ENCODE measurements at regions not wholly inside any gene's neighbourhood (a gene's known extent, or its start where the extent isn't known, plus 50 kb on each side); places are given as distances from the start of the nearest gene placed in this dataset.
A peak's percentile ranks its signal among the peaks of the same experiment; 100 is the strongest.

- H3K4me1 Mint-ChIP-seq: peaks cover 20% of the 10 kb centered on the region
- H3K27ac ChIP-seq (ENCODE audit: low read depth in 1 of 2, low read length in 2 of 2): no peak overlapping the region
These were observed 543.0 kb upstream of the TNP1 start for GRCh38 chr2:217402761-217403383.

GRCh38 chr2:217402144-217402543, 542.3 kb upstream of the TNP1 start:
- H3K79me2 ChIP-seq (ENCODE audit: insufficient read depth, low read length): no peaks in the 10 kb centered on the region
- no peak overlapping the region for H3K27ac ChIP-seq (ENCODE audit: low read depth in 1 of 2, low read length in 2 of 2)
- no peaks in the 10 kb centered on the region for H3K36me3 ChIP-seq (replicated peaks in 1 of 2; ENCODE audit: control insufficient read depth in 1 of 2, insufficient read depth in 2 of 2, low read length in 2 of 2)
- H3K27me3 Mint-ChIP-seq (ENCODE audit: low read depth in 3 of 3): peaks cover 5 to 12% (median 7%) of the 10 kb centered on the region in 3 donors
- H3K27me3 ChIP-seq (ENCODE audit: control insufficient read depth in 2 of 2, insufficient read depth in 2 of 2, low read length in 2 of 2): peaks cover 5 to 11% of the 10 kb centered on the region in 2 donors
- H3K9me3 ChIP-seq (replicated peaks in 1 of 2; ENCODE audit: control insufficient read depth in 1 of 2, insufficient read depth in 1 of 2, low read length in 2 of 2): no peaks in the 10 kb centered on the region
- H3K4me1 ChIP-seq (ENCODE audit: control insufficient read depth in 1 of 2, insufficient read depth in 2 of 2, low read length in 2 of 2): peaks cover 11 to 16% of the 10 kb centered on the region in 2 donors
- H3K4me2 ChIP-seq (replicated peaks; ENCODE audit: extremely low read depth, low read length, poor library complexity, severe bottlenecking): no peak overlapping the region
- H4K20me1 ChIP-seq (ENCODE audit: insufficient read depth, low read length): no peaks in the 10 kb centered on the region
- DNase-seq: no peak
- TF ChIP-seq CTCF (IDR thresholded peaks at IDR 0.05): no peak
- H3K27ac Mint-ChIP-seq: no peak overlapping the region
- intact Hi-C loops (cut with micrococcal nuclease): no loop called here
- no CpG with 5 or more reads among the region's 3 CpGs for WGBS (ENCODE audit: insufficient coverage)
- no peak overlapping the region for H3K4me3 ChIP-seq (replicated peaks in 1 of 3; ENCODE audit: low read depth in 2 of 3, low read length in 3 of 3)
- peaks cover 0 to 9% (median 0%) of the 10 kb centered on the region in 7 donors for H3K9me3 Mint-ChIP-seq
- peaks cover 0 to 4% of the 10 kb centered on the region in 2 donors for H3K36me3 Mint-ChIP-seq
- H2AFZ ChIP-seq (ENCODE audit: insufficient read depth, low read depth, low read length, poor library complexity, severe bottlenecking): no peak overlapping the region
- peaks cover 21% of the 10 kb centered on the region for H3K4me1 Mint-ChIP-seq
- H3K4me3 Mint-ChIP-seq: no peak overlapping the region
- no peak overlapping the region for H3K9ac ChIP-seq (ENCODE audit: insufficient read depth, low read length, poor library complexity, severe bottlenecking)

More at GRCh38 chr2:217402761-217403383, 543.0 kb upstream of the TNP1 start:
- Mint-ChIP-seq H3K27ac (peak overlapping the region in 1 of 7 donors; percentile 44), H3K36me3 (peaks cover 0 to 4% of the 10 kb centered on the region in 2 donors), H3K27me3 (ENCODE audit: low read depth in 3 of 3) (peaks cover 6 to 14% (median 7%) of the 10 kb centered on the region in 3 donors), H3K4me3 (no peak overlapping the region), H3K9me3 (peaks cover 0 to 10% (median 2%) of the 10 kb centered on the region in 7 donors)
- intact Hi-C loops (cut with micrococcal nuclease): no loop called here
- WGBS (ENCODE audit: insufficient coverage): 83% methylated on average over 1 of the region's 6 CpGs
- Histone ChIP-seq H3K4me2 (replicated peaks; ENCODE audit: extremely low read depth, low read length, poor library complexity, severe bottlenecking) (no peak overlapping the region), H3K27me3 (ENCODE audit: control insufficient read depth in 2 of 2, insufficient read depth in 2 of 2, low read length in 2 of 2) (peaks cover 5 to 11% of the 10 kb centered on the region in 2 donors), H3K4me3 (replicated peaks in 1 of 3; ENCODE audit: low read depth in 2 of 3, low read length in 3 of 3) (no peak overlapping the region), H3K9ac (ENCODE audit: insufficient read depth, low read length, poor library complexity, severe bottlenecking) (no peak overlapping the region), H2AFZ (ENCODE audit: insufficient read depth, low read depth, low read length, poor library complexity, severe bottlenecking) (no peak overlapping the region), H3K36me3 (replicated peaks in 1 of 2; ENCODE audit: control insufficient read depth in 1 of 2, insufficient read depth in 2 of 2, low read length in 2 of 2) (no peaks in the 10 kb centered on the region), H3K4me1 (ENCODE audit: control insufficient read depth in 1 of 2, insufficient read depth in 2 of 2, low read length in 2 of 2) (peaks cover 11 to 16% of the 10 kb centered on the region in 2 donors), H3K9me3 (replicated peaks in 1 of 2; ENCODE audit: control insufficient read depth in 1 of 2, insufficient read depth in 1 of 2, low read length in 2 of 2) (no peaks in the 10 kb centered on the region), H3K79me2 (ENCODE audit: insufficient read depth, low read length) (no peaks in the 10 kb centered on the region), H4K20me1 (ENCODE audit: insufficient read depth, low read length) (no peaks in the 10 kb centered on the region)
- TF ChIP-seq CTCF (IDR thresholded peaks at IDR 0.05): no peak
- no peak for DNase-seq

Measured in CD14-positive monocyte (primary cell).